HepG2 (cell line): ENCODE measurements at regions not wholly inside any gene's neighbourhood (a gene's known extent, or its start where the extent isn't known, plus 50 kb on each side); places are given as distances from the start of the nearest gene placed in this dataset.

ENCODE experiments used
- EED ChIP-seq: sonication (generic); formaldehyde crosslinking; IDR thresholded peaks from 2 replicates; pipeline ENCODE4 v1.5.0; 2020; ENCODE audit warnings: mild to moderate bottlenecking, missing genetic modification reagents
- EZH2 ChIP-seq: conservative IDR thresholded peaks from 2 replicates; pipeline ENCODE4 v1.6.1; 2012; ENCODE audit warnings: mild to moderate bottlenecking, low read depth, low read length, moderate library complexity
- IKZF1 ChIP-seq: fragments of 450-650 bp; IDR thresholded peaks from 2 replicates; pipeline ENCODE4 v1.7.1; 2016
- NONO ChIP-seq, 2 experiments: fragments of 450-650 bp in 1 of 2; sonication (generic) in 1 of 2; formaldehyde crosslinking in 1 of 2; IDR thresholded peaks in 1 of 2; conservative IDR thresholded peaks in 1 of 2; 2 replicates each; pipeline versions ENCODE4 v1.6.1 to v1.8.0; 2017 to 2022; ENCODE audit warnings: mild to moderate bottlenecking in 1 of 2, missing genetic modification reagents in 1 of 2, moderate library complexity in 1 of 2
- POLR2A ChIP-seq, 2 experiments: IDR thresholded peaks; 2 replicates each; pipeline ENCODE4 v1.6.1; 2011; ENCODE audit warnings: low read depth in 2 of 2, low read length in 2 of 2, mild to moderate bottlenecking in 1 of 2, moderate library complexity in 1 of 2; ENCODE audit not compliant: insufficient read depth in 1 of 2
- RAD21 ChIP-seq: fragments of 450-650 bp; formaldehyde crosslinking; IDR thresholded peaks from 2 replicates; pipeline ENCODE4 v1.5.0; 2020; ENCODE audit warnings: mild to moderate bottlenecking
- ZBTB49 ChIP-seq: sonication (generic); formaldehyde crosslinking; IDR thresholded peaks from 2 replicates; pipeline ENCODE4 v1.4.0; 2020; ENCODE audit warnings: missing genetic modification reagents, borderline replicate concordance
- ZNF614 ChIP-seq: IDR thresholded peaks from 2 replicates; pipeline ENCODE4 v1.6.1; 2018; ENCODE audit warnings: missing biosample characterization, missing genetic modification reagents, inconsistent platforms, borderline replicate concordance

DNA sequence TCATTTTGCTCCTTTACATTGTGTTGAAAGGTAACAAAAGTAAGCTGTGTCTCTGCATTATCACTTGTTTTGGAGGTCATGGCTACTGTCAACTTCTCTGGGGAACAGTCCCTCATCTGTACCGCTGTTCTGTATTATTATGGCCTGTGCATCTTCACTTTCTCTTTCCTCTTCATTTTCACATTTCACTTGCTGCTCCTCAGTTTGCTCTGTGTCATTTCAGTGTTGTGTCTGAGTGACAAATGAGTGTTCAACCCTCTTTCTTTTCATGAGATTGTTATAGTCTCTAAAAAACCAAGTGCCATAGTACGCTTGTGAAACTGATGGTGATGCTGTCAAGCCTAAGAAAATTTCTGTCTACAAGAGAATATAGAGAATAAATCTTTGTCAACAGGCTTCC is 122.0 kb upstream of the FER start:
- no peak for TF ChIP-seq ZBTB49 (CRISPR knock-in tag)
- no peak for TF ChIP-seq ZNF614
- TF ChIP-seq EED (CRISPR knock-in tag): no peak
- no peak for TF ChIP-seq RAD21 (CRISPR knock-in tag)
- TF ChIP-seq EZH2: no peak
- TF ChIP-seq IKZF1: no peak
- no peak for TF ChIP-seq POLR2A (IDR thresholded peaks at IDR 0.05; ENCODE audit: insufficient read depth in 1 of 2, low read depth in 2 of 2, low read length in 2 of 2)
- no peak for TF ChIP-seq NONO (IDR thresholded peaks at IDR 0.05)
- no peak for TF ChIP-seq NONO (CRISPR knock-in tag; conservative IDR thresholded peaks at IDR 0.05)
